ENCODE measurements at regions not wholly inside any gene's neighbourhood (a gene's known extent, or its start where the extent isn't known, plus 50 kb on each side); places are given as distances from the start of the nearest gene placed in this dataset.

DNA sequence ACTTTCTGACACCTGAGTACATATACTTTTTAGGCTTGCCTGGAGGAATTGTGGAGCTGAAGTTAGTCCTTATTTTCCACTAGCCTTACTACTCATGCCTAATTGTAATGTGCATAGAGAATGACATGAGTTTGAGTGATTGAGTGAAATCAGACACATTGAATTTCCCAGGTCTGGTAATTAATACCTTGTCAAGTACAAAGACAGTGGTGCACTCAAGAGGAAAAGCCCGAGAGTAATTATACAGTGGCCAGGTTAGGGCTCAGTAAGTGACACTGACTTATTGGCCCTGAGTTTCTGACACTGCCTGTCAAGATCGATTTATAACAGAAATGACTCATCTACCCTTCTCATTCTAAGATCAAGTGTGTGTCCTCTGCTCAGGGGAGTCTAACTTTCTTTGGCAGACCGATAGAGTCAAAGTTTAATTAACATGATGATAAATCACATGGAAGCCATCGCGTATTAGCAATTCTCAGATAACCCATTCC is 288.3 kb downstream of the TPBG start:
- TF ChIP-seq, protein P1, sequence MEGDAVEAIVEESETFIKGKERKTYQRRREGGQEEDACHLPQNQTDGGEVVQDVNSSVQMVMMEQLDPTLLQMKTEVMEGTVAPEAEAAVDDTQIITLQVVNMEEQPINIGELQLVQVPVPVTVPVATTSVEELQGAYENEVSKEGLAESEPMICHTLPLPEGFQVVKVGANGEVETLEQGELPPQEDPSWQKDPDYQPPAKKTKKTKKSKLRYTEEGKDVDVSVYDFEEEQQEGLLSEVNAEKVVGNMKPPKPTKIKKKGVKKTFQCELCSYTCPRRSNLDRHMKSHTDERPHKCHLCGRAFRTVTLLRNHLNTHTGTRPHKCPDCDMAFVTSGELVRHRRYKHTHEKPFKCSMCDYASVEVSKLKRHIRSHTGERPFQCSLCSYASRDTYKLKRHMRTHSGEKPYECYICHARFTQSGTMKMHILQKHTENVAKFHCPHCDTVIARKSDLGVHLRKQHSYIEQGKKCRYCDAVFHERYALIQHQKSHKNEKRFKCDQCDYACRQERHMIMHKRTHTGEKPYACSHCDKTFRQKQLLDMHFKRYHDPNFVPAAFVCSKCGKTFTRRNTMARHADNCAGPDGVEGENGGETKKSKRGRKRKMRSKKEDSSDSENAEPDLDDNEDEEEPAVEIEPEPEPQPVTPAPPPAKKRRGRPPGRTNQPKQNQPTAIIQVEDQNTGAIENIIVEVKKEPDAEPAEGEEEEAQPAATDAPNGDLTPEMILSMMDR (IDR thresholded peaks at IDR 0.05), result no peak
- TF ChIP-seq POLR2AphosphoS5 (IDR thresholded peaks at IDR 0.05; ENCODE audit: low read depth, low read length) (no peak), TCF7L2 (IDR thresholded peaks at IDR 0.05; ENCODE audit: low read depth, low read length) (no peak), SIN3A (IDR thresholded peaks at IDR 0.05; ENCODE audit: borderline replicate concordance, insufficient read depth, low read depth, low read length) (no peak)
- TF ChIP-seq, protein P2, sequence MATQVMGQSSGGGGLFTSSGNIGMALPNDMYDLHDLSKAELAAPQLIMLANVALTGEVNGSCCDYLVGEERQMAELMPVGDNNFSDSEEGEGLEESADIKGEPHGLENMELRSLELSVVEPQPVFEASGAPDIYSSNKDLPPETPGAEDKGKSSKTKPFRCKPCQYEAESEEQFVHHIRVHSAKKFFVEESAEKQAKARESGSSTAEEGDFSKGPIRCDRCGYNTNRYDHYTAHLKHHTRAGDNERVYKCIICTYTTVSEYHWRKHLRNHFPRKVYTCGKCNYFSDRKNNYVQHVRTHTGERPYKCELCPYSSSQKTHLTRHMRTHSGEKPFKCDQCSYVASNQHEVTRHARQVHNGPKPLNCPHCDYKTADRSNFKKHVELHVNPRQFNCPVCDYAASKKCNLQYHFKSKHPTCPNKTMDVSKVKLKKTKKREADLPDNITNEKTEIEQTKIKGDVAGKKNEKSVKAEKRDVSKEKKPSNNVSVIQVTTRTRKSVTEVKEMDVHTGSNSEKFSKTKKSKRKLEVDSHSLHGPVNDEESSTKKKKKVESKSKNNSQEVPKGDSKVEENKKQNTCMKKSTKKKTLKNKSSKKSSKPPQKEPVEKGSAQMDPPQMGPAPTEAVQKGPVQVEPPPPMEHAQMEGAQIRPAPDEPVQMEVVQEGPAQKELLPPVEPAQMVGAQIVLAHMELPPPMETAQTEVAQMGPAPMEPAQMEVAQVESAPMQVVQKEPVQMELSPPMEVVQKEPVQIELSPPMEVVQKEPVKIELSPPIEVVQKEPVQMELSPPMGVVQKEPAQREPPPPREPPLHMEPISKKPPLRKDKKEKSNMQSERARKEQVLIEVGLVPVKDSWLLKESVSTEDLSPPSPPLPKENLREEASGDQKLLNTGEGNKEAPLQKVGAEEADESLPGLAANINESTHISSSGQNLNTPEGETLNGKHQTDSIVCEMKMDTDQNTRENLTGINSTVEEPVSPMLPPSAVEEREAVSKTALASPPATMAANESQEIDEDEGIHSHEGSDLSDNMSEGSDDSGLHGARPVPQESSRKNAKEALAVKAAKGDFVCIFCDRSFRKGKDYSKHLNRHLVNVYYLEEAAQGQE (IDR thresholded peaks at IDR 0.05; ENCODE audit: insufficient read depth in 1 of 2, low read depth in 2 of 2, low read length in 1 of 2), result no peak
